H9 (cell line): ENCODE measurements at regions not wholly inside any gene's neighbourhood (a gene's known extent, or its start where the extent isn't known, plus 50 kb on each side); places are given as distances from the start of the nearest gene placed in this dataset.

Source experiments
- DNase-seq: peaks from one replicate; pipeline ENCODE4 v3.0.0-alpha.2; 2017
- H2AFZ ChIP-seq: one replicate; pipeline ENCODE4 v1.6.1; 2013; ENCODE audit warnings: mild to moderate bottlenecking, low read length, control low read depth, moderate library complexity
- H2AK5ac ChIP-seq: 2 replicates; pipeline ENCODE4 v1.6.1; 2013; ENCODE audit warnings: low read length, control low read depth, mixed read lengths; ENCODE audit not compliant: insufficient read length
- H2BK120ac ChIP-seq: one replicate; pipeline ENCODE4 v1.6.1; 2013; ENCODE audit warnings: low read depth, mild to moderate bottlenecking, low read length, control low read depth, inconsistent platforms; ENCODE audit not compliant: poor library complexity, severe bottlenecking
- H2BK12ac ChIP-seq: 2 replicates; pipeline ENCODE4 v1.6.1; 2013; ENCODE audit warnings: low read length, control low read depth, mixed read lengths, low read depth; ENCODE audit not compliant: insufficient read length
- H2BK15ac ChIP-seq: 2 replicates; pipeline ENCODE4 v1.6.1; 2013; ENCODE audit warnings: low read depth, low read length, control low read depth
- H2BK20ac ChIP-seq: one replicate; pipeline ENCODE4 v1.6.1; 2013; ENCODE audit warnings: low read depth, mild to moderate bottlenecking, low read length, control low read depth, inconsistent platforms; ENCODE audit not compliant: poor library complexity, severe bottlenecking
- H2BK5ac ChIP-seq: 2 replicates; pipeline ENCODE4 v1.6.1; 2013; ENCODE audit warnings: low read length, control low read depth, mixed read lengths; ENCODE audit not compliant: insufficient read length
- H3K14ac ChIP-seq: 2 replicates; pipeline ENCODE4 v1.6.1; 2013; ENCODE audit warnings: low read length, control low read depth; ENCODE audit not compliant: insufficient read depth
- H3K18ac ChIP-seq: 2 replicates; pipeline ENCODE4 v1.6.1; 2013; ENCODE audit warnings: low read depth, mild to moderate bottlenecking, mixed read lengths, low read length, control low read depth; ENCODE audit not compliant: insufficient read length
- H3K23ac ChIP-seq: 2 replicates; pipeline ENCODE4 v1.6.1; 2013; ENCODE audit warnings: low read length, control low read depth, mixed read lengths, low read depth; ENCODE audit not compliant: insufficient read length
- H3K23me2 ChIP-seq: 2 replicates; pipeline ENCODE4 v1.6.1; 2013; ENCODE audit warnings: low read depth, mild to moderate bottlenecking, mixed read lengths, low read length, control low read depth; ENCODE audit not compliant: insufficient read length, poor library complexity, severe bottlenecking
- H3K27ac ChIP-seq: 2 replicates; pipeline ENCODE4 v1.5.1; 2013; ENCODE audit warnings: low read length, control low read depth, mixed read lengths, low read depth; ENCODE audit not compliant: insufficient read length
- H3K27me3 ChIP-seq: 2 replicates; pipeline ENCODE4 v1.6.1; 2013; ENCODE audit warnings: low read length, control low read depth, inconsistent platforms; ENCODE audit not compliant: insufficient read depth
- H3K4ac ChIP-seq: 2 replicates; pipeline ENCODE4 v1.6.1; 2013; ENCODE audit warnings: low read depth, mild to moderate bottlenecking, control low read depth, inconsistent platforms, low read length, moderate library complexity
- H3K4me1 ChIP-seq: 2 replicates; pipeline ENCODE4 v1.6.1; 2013; ENCODE audit warnings: low read length, control low read depth, inconsistent platforms; ENCODE audit not compliant: insufficient read depth
- H3K4me2 ChIP-seq: 2 replicates; pipeline ENCODE4 v1.6.1; 2013; ENCODE audit warnings: low read length, control low read depth, mixed read lengths; ENCODE audit not compliant: insufficient read length, insufficient read depth
- H3K56ac ChIP-seq: 2 replicates; pipeline ENCODE4 v1.6.1; 2013; ENCODE audit warnings: low read depth, mild to moderate bottlenecking, mixed read lengths, low read length, control low read depth; ENCODE audit not compliant: insufficient read length
- H3K79me1 ChIP-seq: 2 replicates; pipeline ENCODE4 v1.6.1; 2013; ENCODE audit warnings: low read depth, mild to moderate bottlenecking, moderate library complexity, low read length, control low read depth, inconsistent platforms; ENCODE audit not compliant: insufficient read depth, poor library complexity, severe bottlenecking
- H3K79me2 ChIP-seq: 2 replicates; pipeline ENCODE4 v1.6.1; 2013; ENCODE audit warnings: low read length, control low read depth, inconsistent platforms; ENCODE audit not compliant: insufficient read depth
- H3K9ac ChIP-seq: 2 replicates; pipeline ENCODE4 v1.6.1; 2013; ENCODE audit warnings: low read length, control low read depth, mixed read lengths; ENCODE audit not compliant: insufficient read length; ENCODE audit errors: extremely low read depth
- H3K9me3 ChIP-seq: one replicate; pipeline ENCODE4 v1.6.1; 2013; ENCODE audit warnings: low read depth, low read length, inconsistent platforms; ENCODE audit not compliant: control insufficient read depth
- H3T11ph ChIP-seq: one replicate; pipeline ENCODE4 v1.6.1; 2013; ENCODE audit warnings: mild to moderate bottlenecking, low read length, control low read depth, inconsistent platforms
- H4K20me1 ChIP-seq: one replicate; pipeline ENCODE4 v1.6.1; 2013; ENCODE audit not compliant: control insufficient read depth, insufficient read length, insufficient read depth
- H4K5ac ChIP-seq: 2 replicates; pipeline ENCODE4 v1.6.1; 2013; ENCODE audit warnings: low read depth, mild to moderate bottlenecking, mixed read lengths, low read length, control low read depth; ENCODE audit not compliant: insufficient read length
- H4K8ac ChIP-seq: replicated peaks from 2 replicates; pipeline ENCODE4 v1.6.1; 2013; ENCODE audit warnings: low read length, control low read depth, mixed read lengths, low read depth; ENCODE audit not compliant: insufficient read length
- H4K91ac ChIP-seq: 2 replicates; pipeline ENCODE4 v1.6.1; 2013; ENCODE audit warnings: low read depth, mild to moderate bottlenecking, moderate library complexity, mixed read lengths, low read length, control low read depth; ENCODE audit not compliant: insufficient read length
- H3K27ac Mint-ChIP-seq, 3 experiments: 2 replicates in 2 of 3; 3 replicates in 1 of 3; pipeline ENCODE4 v1.8.0; 2020 to 2021; ENCODE audit warnings: mixed read lengths in 3 of 3, mild to moderate bottlenecking in 1 of 3, moderate library complexity in 1 of 3
- H3K27me3 Mint-ChIP-seq: 2 replicates; pipeline ENCODE4 v1.8.0; 2021; ENCODE audit warnings: low read depth, mild to moderate bottlenecking, moderate library complexity, mixed read lengths
- H3K36me3 Mint-ChIP-seq, 3 experiments: 2 replicates in 2 of 3; 3 replicates in 1 of 3; pipeline ENCODE4 v1.8.0; 2020 to 2021; ENCODE audit warnings: low read depth in 3 of 3, mixed read lengths in 3 of 3; ENCODE audit not compliant: insufficient read depth in 1 of 3
- H3K4me1 Mint-ChIP-seq, 2 experiments: 2 replicates each; pipeline ENCODE4 v1.8.0; 2020; ENCODE audit warnings: mixed read lengths in 2 of 2
- H3K4me3 Mint-ChIP-seq, 2 experiments: 2 replicates in 1 of 2; 3 replicates in 1 of 2; pipeline ENCODE4 v1.8.0; 2020 to 2021; ENCODE audit warnings: mild to moderate bottlenecking in 2 of 2, mixed read lengths in 2 of 2, moderate library complexity in 1 of 2
- H3K9me3 Mint-ChIP-seq, 2 experiments: 2 replicates in 1 of 2; 3 replicates in 1 of 2; pipeline ENCODE4 v1.8.0; 2020; ENCODE audit warnings: mild to moderate bottlenecking in 2 of 2, mixed read lengths in 2 of 2, moderate library complexity in 1 of 2
- CTCF ChIP-seq: fragments of 200-600 bp; sonication (generic); conservative IDR thresholded peaks from 3 replicates; pipeline ENCODE4 v1.8.0; 2021; ENCODE audit warnings: antibody characterized with exemption, mild to moderate bottlenecking
- WGBS: extraction: QIAGEN DNeasy Blood & Tissue Kit; methylation state at CpG from one replicate; pipeline ENCODE4 v1.1.7; 2013; ENCODE audit warnings: missing lambda C conversion rate, low lambda C conversion rate, mixed read lengths; ENCODE audit not compliant: insufficient read length; ENCODE audit errors: extremely low coverage; 5-methylcytosine and 5-hydroxymethylcytosine counted together

- Mint-ChIP-seq H3K9me3 (no peaks in the 10 kb centered on the region; a peak in 1 of 5 replicates), H3K4me3 (no peak overlapping the region), H3K27ac (no peak overlapping the region; a peak in 1 of 7 replicates), H3K36me3 (no peaks in the 10 kb centered on the region; a peak in 1 of 7 replicates), H3K4me1 (peaks cover 41 to 49% of the 10 kb centered on the region in 2 experiments), H3K27me3 (peaks cover 42% of the 10 kb centered on the region)
- Histone ChIP-seq H3K79me1 (no peaks in the 10 kb centered on the region), H3K27ac (no peak overlapping the region), H4K8ac (no peak overlapping the region), H2BK120ac (no peak overlapping the region), H2BK15ac (no peak overlapping the region), H2AK5ac (no peak overlapping the region), H2BK20ac (no peak overlapping the region), H3K79me2 (no peaks in the 10 kb centered on the region), H4K5ac (no peak overlapping the region), H3K4ac (no peak overlapping the region), H3K4me2 (no peak overlapping the region), H4K20me1 (no peaks in the 10 kb centered on the region), H3K4me1 (no peaks in the 10 kb centered on the region; the same call in 1 of the 2 replicates), H3K27me3 (no peaks in the 10 kb centered on the region), H3K18ac (no peak overlapping the region), H3T11ph (no peak overlapping the region), H3K14ac (no peak overlapping the region), H3K56ac (no peak overlapping the region), H2BK12ac (no peak overlapping the region), H2AFZ (no peak overlapping the region), H2BK5ac (no peak overlapping the region), H3K23ac (no peak overlapping the region), H4K91ac (no peak overlapping the region), H3K23me2 (no peaks in the 10 kb centered on the region), H3K9me3 (no peaks in the 10 kb centered on the region), H3K9ac (no peak overlapping the region)
- no peak for DNase-seq
- no CpG with 5 or more reads among the region's 4 CpGs for WGBS
- no peak for TF ChIP-seq CTCF
These were observed 262.6 kb downstream of the BUD13 start for GRCh38 chr11:116510166-116510565.
